GM18499 (cell line): ENCODE measurements at regions not wholly inside any gene's neighbourhood (a gene's known extent, or its start where the extent isn't known, plus 50 kb on each side); places are given as distances from the start of the nearest gene placed in this dataset.

Experiments used
- ATAC-seq: cut with Tn5 transposase; IDR thresholded peaks from one replicate; pipeline ENCODE4 v1.9.1; 2021; ENCODE audit warnings: moderate number of reproducible peaks; ENCODE audit not compliant: insufficient read depth, unreplicated experiment

DNA sequence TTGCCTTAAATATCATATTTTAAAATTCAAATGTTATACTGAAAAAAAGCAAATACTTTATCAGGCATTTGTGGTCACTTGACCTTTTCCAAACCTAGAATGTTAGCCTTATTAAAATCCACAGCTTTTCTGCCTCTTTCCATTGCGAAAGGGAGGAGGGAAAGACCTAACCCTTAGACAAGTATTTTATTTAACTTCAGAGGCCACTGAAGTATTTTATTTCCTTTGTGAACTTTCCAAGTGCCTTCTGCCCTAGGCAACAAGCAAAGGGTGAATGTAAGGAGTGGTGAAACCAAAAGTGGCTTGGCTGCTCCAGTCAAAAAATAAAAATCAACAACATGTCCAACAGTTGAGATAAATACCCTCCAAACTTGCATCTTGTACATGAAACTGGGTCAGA, 376.1 kb downstream of the EFNA5 start:
- no peak for ATAC-seq

DNA sequence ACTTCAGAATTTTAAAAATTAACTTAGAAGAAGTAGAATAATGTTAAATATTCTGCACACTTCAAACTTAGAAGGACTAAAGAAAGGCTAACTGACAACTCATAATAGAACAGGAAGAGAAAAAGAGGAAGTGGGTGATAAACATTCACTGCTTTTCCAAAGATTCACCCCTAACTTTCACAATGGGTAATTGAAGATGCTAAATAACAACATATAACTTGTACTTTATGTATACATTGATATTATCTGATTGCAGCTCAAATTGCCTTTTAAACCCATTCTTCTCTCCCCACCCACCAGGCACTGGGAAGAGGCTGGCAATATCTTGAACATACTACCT, 376.6 kb downstream of the EFNA5 start:
- peak; percentile 70 for ATAC-seq

DNA sequence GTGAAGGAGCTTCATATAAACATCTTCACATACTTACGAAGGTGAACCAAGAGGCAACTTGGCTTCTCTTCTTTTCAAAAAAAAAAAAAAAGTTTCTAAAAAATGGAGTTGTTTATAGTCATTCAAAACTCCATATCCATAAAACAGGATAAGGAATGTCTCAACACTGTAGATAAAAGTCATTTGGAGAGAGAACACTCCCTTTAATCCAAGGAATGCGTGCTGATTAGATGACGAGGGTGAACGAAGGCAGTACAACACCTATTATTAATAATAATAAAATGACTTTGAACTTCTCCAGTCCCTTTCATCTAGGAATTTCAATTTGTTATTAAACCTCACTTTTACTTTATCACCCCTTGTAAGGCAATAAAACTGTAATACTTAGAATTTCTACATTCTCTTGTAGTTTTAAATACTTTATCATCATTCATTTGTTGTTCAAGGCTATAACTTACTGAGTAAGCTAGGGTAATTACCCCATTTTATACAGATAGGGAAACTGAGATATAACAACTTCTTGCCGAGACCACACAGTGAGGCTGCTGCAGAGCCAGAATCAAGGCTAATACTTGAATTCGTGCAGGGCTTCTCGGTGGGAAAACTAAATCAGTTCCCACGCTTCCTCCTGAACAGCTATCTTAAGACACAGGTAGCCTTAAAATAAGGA, 377.1 kb downstream of the EFNA5 start:
- peak; percentile 18 for ATAC-seq

DNA sequence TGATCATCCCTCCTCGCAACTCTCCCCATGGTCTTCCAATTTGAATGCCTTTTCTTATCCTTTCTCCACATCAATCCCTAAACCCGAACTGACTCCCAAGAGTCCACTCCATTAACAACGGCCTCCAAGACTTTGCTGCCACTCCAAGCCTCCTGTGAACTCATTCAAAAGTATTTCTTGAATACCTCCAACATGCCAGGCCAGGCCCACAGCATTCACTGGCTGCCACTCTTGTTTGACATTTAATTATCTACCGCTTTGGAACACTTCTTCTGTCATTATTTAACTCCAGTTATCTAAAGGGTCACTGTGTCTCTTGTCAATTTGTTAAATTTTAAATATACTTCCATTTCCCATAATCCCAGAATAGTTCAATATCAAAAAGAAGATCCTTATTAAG, 378.9 kb downstream of the EFNA5 start:
- no peak for ATAC-seq

DNA sequence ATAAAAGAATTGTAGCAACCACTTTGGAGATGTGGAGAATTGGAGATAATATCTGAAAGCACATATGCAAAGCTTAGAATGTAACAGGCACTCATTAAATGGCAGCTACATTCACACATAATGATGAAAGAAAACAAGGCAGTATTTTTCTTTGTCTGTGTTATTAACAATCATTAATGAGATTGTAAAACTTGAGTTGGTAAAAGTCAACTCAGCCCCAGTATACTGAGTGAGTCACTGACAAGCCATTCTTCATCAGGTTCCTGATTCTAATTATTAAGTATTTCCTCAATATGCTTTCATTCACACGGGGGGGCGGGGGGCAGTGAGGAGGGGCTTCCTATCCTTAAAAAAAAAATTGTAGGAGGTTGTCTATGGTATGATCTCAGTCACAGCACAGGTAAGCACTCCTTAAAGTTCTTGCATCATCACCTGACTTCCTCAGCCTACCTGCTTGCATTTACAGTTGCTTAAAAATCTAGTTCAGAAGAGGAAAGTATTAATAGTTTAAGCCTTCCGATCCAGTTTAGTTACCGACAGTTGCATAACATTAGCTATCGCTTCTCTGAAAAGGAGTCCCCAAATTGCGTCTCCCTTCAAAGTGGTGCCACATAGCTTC, 379.8 kb downstream of the EFNA5 start:
- no peak for ATAC-seq

DNA sequence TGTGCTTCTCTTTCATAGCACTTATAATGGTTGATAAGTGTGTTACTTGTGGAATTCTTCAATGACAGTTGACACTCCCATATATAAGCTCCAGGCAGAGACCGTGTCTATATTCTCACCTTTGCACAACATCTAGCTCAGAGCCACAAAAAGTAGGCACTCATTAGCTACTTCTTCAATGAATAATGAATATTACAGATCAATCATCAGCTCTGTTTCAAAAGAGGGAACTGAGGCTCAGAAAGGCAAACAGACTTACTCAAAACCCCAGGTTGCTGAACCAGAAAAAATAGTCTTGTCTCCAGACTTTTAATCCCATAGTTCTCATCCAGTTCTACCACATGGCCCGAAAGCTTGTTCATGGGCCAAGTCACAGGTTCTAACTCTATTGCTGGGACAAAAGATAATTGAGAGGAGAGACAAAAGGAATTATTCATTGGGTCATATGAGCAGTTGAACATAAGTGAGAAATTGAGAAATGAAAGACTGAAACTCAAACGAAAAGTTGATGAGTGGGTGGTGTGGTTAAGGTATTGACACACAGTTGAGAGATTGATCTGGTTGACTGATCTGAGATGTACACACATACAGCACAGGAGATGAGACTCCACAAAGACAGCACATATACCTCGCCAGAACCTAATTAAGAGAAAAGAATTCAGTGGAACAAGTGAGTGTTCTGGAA, 381.6 kb downstream of the EFNA5 start:
- ATAC-seq, result peak; percentile 87

DNA sequence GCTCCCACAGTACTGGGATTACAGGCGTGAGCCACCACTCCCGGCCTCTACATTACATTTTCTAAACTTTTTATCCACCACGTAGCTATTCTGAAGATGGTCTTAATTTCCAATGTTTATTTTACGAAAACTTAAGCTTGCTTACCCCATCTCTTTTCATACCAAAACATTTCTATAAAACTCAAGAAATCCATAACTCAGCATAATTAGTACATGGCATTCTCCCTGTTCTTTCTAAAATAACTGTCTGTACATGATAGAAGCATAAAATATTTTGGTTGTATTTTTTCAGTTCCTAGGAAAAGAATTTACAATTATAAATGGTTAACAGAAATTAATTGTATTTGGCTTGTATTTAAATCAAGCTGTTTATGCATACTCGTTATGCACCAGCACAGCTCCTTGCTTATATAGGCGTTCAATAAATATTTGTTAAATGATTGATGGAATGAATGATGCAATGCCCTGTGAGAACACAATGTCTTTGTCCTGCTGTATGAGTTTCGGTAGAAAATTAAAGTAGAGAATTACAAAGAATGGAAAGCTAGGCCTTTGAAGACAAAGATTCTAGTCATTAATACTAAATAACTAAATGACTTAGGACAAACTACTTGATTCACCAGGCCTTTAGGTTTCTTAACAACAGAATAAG, 384.2 kb downstream of the EFNA5 start:
- ATAC-seq, result no peak

DNA sequence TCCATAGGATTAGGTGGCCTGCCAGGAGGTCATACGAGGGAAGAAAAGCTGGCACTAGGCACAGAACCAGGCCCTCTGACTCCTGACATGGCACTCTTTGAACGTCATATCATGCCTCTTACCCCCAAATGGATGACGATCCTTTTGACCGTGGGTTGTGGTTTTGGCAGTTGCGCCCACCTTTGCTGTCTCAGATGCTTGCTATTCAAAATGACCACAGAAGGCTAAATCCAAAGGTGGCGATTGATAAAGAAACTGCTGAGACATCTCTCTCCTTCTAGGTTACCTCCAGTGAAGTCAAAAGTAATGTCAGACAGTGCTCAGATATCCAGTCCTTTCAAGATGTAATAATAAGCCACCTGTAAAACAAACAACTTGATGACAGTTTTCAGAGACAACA, 385.0 kb downstream of the EFNA5 start:
- no peak for ATAC-seq

DNA sequence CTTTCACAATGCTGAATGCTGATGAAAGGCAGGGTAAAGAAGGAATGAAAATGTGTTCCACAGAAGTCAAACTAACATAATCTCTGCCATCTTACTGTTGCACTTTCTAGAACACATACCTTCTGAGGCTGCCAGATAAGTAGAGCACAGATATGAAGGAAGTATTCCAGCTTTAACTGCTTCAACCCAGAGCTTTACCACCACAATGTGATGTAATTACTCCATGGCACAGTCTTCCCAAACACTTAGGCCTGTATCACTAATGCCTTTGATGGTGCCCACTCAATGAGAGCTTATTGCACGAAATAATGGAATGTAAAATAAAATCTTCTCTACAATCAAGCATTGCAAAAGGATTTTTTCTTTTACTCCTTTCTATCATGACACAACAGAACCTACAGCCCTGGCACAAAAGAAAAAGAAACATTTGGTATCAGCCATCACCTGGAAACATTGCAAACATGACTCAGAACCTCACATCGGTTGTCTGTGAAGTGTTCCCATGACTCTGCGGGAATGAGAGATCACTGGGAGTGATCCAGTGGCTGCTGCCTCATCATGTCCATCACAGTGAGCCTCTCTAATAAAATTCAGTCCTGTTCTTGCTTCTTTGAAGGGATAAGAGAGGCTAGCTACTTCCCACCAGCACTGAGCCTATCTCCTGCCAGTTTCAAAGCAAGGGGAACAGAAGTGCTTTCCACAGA, 385.8 kb downstream of the EFNA5 start:
- ATAC-seq, result no peak

DNA sequence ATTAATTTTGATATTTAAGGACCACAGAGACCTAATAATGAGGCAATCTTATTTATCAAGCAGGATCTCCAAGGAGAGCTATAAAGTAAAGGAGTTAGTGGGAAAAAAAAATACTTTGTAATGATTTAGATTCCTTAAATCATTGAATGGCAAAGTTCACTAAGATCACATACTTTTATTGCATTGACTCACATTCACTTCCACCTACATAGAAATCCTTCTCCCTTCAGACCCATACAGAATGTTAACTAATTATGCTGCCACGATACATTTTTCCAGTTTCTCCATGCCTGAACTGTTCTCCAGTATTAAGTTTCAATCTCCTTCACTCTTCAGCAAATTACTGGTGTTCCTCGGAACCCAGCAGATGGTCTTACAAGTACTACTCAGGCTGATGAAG, 388.7 kb downstream of the EFNA5 start:
- ATAC-seq, result no peak

DNA sequence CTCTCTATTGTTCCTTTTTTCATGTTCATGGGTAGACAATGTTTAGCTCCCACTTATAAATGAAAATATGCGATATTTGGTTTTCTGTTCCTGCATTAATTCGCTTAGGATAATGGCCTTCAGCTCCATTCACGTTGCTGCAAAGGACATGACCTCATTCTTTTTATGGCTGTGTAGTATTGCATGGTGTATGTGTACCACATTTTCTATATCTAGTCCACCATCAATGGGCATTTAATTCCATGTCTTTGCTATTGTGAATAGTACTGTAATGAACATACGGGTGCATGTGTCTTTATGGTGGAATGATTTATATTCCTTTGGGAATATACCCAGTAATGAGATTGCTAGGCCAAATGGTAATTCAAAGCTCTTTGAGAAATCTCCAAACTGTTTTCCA, 392.0 kb downstream of the EFNA5 start:
- no peak for ATAC-seq

DNA sequence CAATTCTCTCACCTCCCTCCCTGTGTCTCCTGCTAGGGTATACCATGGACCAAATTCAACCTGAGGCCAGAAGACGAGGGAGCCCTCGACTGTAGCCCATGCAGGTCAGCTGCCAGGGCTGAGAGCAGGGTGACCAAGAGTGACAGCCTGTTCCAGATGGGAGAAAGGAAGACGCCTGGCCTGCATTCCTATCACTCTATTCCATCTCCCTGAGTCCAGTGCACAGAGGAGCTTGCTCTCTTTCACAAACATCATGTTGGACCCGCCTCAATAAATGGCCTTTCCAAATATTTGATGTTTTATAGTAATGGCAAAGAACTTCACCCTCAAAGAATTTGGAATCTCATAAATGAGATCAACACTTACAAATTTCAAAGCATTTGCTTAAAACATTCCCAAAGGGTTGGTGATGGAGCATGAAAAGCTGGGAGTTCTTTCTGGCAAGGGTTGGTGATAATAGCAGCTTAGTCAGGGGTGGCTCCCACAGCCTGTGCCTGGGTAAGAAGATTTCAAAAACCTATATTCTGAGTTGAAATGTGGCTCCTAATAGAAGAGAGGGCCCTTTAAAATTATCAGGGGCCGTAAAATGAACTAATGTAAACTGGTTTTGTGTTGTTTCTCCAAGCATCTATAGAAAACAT, 393.1 kb downstream of the EFNA5 start:
- ATAC-seq, result no peak

DNA sequence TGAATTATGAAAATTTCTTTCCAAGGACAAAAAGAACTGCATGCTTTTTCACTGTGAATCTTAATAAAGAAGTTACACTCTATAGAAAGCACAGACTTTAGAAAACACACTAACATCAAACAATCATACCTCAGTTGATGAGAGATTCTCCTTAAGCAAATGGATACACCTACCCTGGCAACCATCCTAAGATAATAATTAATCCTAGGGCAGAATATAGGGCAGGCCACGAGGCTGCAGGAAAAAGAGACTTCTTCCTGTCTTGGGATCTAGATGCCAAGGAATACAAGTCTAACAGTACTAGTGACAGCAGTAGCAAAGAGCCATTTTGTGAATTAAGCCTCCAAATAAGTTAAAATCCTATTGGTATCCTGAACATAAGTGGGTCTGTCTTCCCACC, 395.4 kb downstream of the EFNA5 start:
- ATAC-seq, result no peak

DNA sequence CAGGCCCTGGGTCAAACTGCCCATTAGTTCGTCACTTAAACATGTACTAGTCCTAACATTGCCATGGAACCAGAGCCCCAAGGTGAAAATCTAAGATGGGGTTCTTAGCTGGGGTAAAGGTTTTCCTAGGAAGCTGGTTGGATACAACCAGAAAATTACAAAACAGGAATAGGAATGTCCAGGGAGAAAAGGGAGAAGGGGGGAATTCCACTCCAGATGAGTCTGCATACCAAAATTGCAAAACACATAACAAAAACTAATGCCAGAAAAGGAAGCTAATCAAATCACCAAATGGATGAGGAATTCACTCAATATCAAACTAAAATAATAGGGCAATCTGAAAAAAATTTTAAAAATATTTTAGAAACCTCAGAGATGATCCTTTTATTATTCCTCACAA, 396.2 kb downstream of the EFNA5 start:
- ATAC-seq, result no peak

DNA sequence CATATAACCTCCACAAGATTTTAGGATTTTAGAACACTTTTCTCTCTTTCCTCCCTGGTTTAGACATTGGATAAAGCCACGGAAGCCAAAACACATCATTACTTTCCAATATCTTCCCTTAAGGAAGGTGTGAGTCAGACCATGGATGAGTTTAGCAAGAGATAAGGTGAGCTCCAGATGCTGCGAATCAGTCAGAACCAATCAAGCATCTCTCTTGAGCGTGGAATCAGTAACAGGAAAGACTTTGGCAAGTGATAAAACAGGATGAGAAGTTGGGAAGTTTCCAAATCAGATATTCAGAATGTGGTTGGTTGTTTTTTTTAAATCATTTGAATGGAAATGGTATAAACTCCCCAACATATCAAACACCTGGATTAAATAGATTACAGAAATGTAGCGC, 397.8 kb downstream of the EFNA5 start:
- ATAC-seq, result no peak

DNA sequence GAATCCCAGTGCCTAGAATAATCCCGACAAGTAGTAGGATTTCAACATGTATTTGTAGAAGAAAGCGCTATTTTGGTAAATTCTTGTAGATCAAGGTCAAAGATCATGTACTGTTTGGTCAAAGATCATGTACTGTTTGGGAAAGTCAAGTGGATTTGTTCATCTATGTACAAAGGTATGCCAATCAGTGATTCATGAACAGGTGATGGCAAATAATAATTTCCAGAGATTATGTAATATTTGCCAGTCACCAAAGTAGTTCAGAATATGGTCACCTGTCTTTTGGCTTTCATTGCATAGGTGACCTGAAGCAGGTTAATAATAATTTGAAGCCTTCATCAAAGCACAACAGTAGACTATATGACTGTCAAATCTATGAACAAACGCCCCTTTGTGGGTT, 398.2 kb downstream of the EFNA5 start:
- ATAC-seq, result no peak

DNA sequence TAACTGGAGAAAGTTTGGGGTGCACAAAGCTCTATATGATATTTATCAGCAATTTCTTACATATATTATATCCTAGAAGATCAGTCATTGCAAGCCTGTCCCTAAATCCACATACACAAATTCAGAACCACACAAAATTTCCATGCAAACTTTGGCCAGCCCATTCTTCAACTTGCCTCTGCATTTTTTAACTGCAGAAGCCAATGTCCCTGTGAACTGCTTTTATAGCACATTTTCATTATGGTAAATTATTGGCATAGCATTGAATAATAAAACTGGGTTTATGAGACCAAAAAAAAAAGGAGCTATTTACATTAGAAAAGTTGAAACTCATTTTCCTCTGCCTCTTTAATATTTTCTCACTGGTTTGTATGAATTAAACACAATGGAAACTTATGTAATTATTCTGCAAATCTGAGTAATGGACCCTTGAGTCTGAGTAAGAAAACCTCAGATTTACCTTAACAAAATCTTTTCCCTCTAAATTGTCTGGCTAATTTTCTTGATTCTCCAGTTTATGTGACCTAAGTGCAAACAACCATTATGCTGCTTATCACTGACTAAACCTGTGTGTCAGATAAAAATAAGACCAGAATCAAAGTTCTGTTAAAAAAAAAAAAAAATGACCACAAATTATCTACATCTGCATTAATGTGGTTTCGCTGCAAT, 398.9 kb downstream of the EFNA5 start:
- ATAC-seq, result no peak

DNA sequence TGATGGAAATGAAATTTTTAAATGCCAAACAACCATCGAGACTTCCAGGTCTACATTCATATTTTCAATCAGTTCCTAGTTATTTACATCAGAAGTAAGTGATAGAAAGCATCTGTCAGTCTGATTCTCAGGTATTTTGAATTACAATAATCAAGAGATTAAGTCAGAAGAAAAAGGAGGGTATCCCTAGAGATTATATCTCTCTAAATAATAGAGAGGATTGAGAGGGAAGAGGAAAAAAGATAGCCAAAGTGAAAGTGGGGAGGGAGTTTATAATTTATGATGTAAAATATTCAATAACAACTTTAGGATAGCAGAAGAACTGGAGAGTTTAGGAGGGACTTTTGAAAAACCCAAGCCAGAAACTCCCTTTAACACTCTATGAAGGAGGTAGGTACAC, 400.2 kb downstream of the EFNA5 start:
- ATAC-seq, result no peak

DNA sequence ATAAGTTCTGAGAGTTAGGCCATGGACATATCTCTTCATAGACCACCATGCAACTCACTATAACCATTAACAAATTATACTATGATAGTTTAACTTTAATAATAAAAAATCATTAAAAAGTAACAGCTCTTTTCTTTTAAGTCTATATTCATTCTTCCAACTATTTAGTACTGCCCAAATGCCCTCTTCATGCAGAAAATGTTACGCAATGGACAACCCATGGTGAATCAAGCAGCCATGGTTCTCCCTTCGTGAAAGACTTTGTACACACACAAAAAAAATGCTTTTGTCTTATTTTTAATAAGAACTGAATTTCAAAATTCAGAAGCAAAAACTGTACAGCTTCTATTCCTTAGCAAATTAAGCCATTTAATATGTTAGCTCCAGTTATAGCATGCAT, 401.1 kb downstream of the EFNA5 start:
- no peak for ATAC-seq

DNA sequence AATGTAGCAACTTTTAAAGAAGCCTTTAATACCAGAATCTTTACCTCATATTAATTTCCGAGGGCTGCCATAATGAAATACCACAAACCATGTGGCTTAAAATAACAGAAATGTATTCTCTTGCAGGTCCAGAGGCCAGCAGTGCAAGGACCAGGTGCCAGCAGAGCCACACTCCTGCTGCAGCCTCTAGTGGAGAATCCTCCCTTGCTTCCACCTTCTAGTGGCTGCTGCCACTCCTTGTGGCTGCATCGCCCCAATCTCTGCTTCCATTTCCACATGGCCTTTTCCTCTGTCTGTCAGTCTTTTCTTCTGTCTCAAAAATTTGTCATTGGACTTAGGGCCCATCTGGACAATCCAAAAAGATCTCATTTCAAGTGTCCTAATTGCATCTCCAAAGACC, 401.5 kb downstream of the EFNA5 start:
- no peak for ATAC-seq
